Trophoblast cell (in vitro differentiated cells and primary cell): ENCODE measurements at regions not wholly inside any gene's neighbourhood (a gene's known extent, or its start where the extent isn't known, plus 50 kb on each side); places are given as distances from the start of the nearest gene placed in this dataset.

ENCODE experiments used
- DNase-seq, 2 donors: peaks; one replicate each; pipeline ENCODE4 v3.0.0-alpha.2; 2016
- H2AFZ ChIP-seq: 2 replicates; pipeline ENCODE4 v1.6.1; 2013; ENCODE audit warnings: low read length, moderate library complexity, mild to moderate bottlenecking; ENCODE audit not compliant: insufficient read depth, poor library complexity
- H2AK5ac ChIP-seq: 2 replicates; pipeline ENCODE4 v1.6.1; 2013; ENCODE audit warnings: mild to moderate bottlenecking, low read length
- H2BK120ac ChIP-seq: 2 replicates; pipeline ENCODE4 v1.6.1; 2013; ENCODE audit warnings: low read length, mild to moderate bottlenecking, moderate library complexity; ENCODE audit not compliant: insufficient read depth, poor library complexity
- H2BK12ac ChIP-seq: 2 replicates; pipeline ENCODE4 v1.6.1; 2013; ENCODE audit warnings: mild to moderate bottlenecking, low read length, moderate library complexity
- H2BK5ac ChIP-seq: 2 replicates; pipeline ENCODE4 v1.6.1; 2013; ENCODE audit warnings: low read length, low read depth, moderate library complexity, mild to moderate bottlenecking; ENCODE audit not compliant: poor library complexity
- H3K14ac ChIP-seq: 2 replicates; pipeline ENCODE4 v1.6.1; 2013; ENCODE audit warnings: mild to moderate bottlenecking, low read length
- H3K18ac ChIP-seq: 2 replicates; pipeline ENCODE4 v1.6.1; 2013; ENCODE audit warnings: mild to moderate bottlenecking, low read length
- H3K23ac ChIP-seq: 2 replicates; pipeline ENCODE4 v1.6.1; 2013; ENCODE audit warnings: low read length
- H3K27ac ChIP-seq: 2 replicates; pipeline ENCODE4 v1.5.1; 2013; ENCODE audit warnings: low read depth, mild to moderate bottlenecking, inconsistent platforms, low read length, moderate library complexity
- H3K27me3 ChIP-seq: 2 replicates; pipeline ENCODE4 v1.6.1; 2013; ENCODE audit warnings: inconsistent platforms, mild to moderate bottlenecking, low read length, moderate library complexity; ENCODE audit not compliant: insufficient read depth
- H3K36me3 ChIP-seq, 2 experiments: 1 replicate in 1 of 2; 2 replicates in 1 of 2; pipeline ENCODE4 v1.6.1; 2013; ENCODE audit warnings: low read length in 2 of 2, mild to moderate bottlenecking in 2 of 2, moderate library complexity in 1 of 2; ENCODE audit not compliant: insufficient read depth in 2 of 2, control insufficient read depth in 1 of 2
- H3K4ac ChIP-seq: 2 replicates; pipeline ENCODE4 v1.6.1; 2013; ENCODE audit warnings: low read depth, mild to moderate bottlenecking, low read length, moderate library complexity
- H3K4me1 ChIP-seq, 2 experiments: 1 replicate in 1 of 2; 2 replicates in 1 of 2; pipeline ENCODE4 v1.6.1; 2013; ENCODE audit warnings: low read length in 2 of 2, mild to moderate bottlenecking in 2 of 2, moderate library complexity in 1 of 2; ENCODE audit not compliant: insufficient read depth in 2 of 2, control insufficient read depth in 1 of 2
- H3K4me2 ChIP-seq: 2 replicates; pipeline ENCODE4 v1.6.1; 2013; ENCODE audit warnings: inconsistent platforms, mild to moderate bottlenecking, low read length, moderate library complexity
- H3K4me3 ChIP-seq: 2 replicates; pipeline ENCODE4 v1.5.1; 2013; ENCODE audit warnings: mild to moderate bottlenecking, low read depth, low read length, inconsistent platforms
- H3K79me1 ChIP-seq: one replicate; pipeline ENCODE4 v1.6.1; 2013; ENCODE audit warnings: low read length
- H3K79me2 ChIP-seq: 2 replicates; pipeline ENCODE4 v1.6.1; 2013; ENCODE audit warnings: low read length, mild to moderate bottlenecking; ENCODE audit not compliant: control insufficient read depth, insufficient read depth, poor library complexity
- H3K9ac ChIP-seq: 2 replicates; pipeline ENCODE4 v1.6.1; 2013; ENCODE audit warnings: mild to moderate bottlenecking, low read length
- H3K9me3 ChIP-seq: 2 replicates; pipeline ENCODE4 v1.6.1; 2013; ENCODE audit warnings: low read depth, mild to moderate bottlenecking, control low read depth, inconsistent platforms, low read length; ENCODE audit not compliant: insufficient read depth
- H4K12ac ChIP-seq: 2 replicates; pipeline ENCODE4 v1.6.1; 2013; ENCODE audit warnings: low read depth, mild to moderate bottlenecking, low read length, moderate library complexity
- H4K8ac ChIP-seq: 2 replicates; pipeline ENCODE4 v1.6.1; 2013; ENCODE audit warnings: low read depth, mild to moderate bottlenecking, low read length, moderate library complexity
- H4K91ac ChIP-seq: one replicate; pipeline ENCODE4 v1.6.1; 2013; ENCODE audit warnings: low read depth, mild to moderate bottlenecking, low read length, moderate library complexity
- WGBS: extraction: QIAGEN DNeasy Blood & Tissue Kit; methylation state at CpG from one replicate; pipeline ENCODE4 v1.1.7; 2013; ENCODE audit warnings: missing lambda C conversion rate; ENCODE audit not compliant: insufficient read length, insufficient coverage; ENCODE audit errors: extremely low coverage; 5-methylcytosine and 5-hydroxymethylcytosine counted together

DNA sequence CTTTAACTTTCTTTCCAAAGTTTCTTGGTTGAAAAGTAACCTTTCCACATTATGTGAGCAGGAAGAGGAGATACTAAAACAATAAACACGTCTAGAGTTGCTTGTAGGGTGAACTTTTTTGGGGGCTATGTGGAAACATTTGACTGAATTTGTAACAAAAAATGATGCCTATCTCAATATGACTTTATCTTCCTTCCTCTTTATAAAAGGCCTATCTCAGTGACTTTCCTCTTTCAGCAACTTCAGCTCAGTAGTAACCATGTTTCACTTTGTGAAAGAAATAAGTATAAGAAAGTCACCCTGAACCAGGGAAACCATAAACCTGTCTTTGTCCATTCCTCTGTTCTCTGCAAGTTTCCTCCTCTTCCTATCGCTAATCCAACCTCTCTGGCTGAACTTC, 124.7 kb upstream of the TMEM164 start:
- no CpG with 5 or more reads among the region's 2 CpGs for WGBS
- Histone ChIP-seq H3K4me1 (no peaks in the 10 kb centered on the region), H3K14ac (no peak overlapping the region), H2BK120ac (no peak overlapping the region), H4K91ac (no peak overlapping the region), H3K4me2 (no peak overlapping the region), H4K8ac (no peak overlapping the region), H2BK5ac (no peak overlapping the region), H3K9me3 (no peaks in the 10 kb centered on the region), H3K79me2 (no peaks in the 10 kb centered on the region), H3K9ac (no peak overlapping the region), H2BK12ac (no peak overlapping the region), H3K4me3 (no peak overlapping the region), H3K36me3 (no peaks in the 10 kb centered on the region), H4K12ac (no peak overlapping the region), H2AK5ac (no peak overlapping the region), H3K27ac (no peak overlapping the region), H3K27me3 (no peaks in the 10 kb centered on the region), H3K18ac (no peak overlapping the region), H3K23ac (no peak overlapping the region), H3K79me1 (no peaks in the 10 kb centered on the region), H3K4ac (no peak overlapping the region), H2AFZ (no peak overlapping the region)
- no peak for DNase-seq

DNA sequence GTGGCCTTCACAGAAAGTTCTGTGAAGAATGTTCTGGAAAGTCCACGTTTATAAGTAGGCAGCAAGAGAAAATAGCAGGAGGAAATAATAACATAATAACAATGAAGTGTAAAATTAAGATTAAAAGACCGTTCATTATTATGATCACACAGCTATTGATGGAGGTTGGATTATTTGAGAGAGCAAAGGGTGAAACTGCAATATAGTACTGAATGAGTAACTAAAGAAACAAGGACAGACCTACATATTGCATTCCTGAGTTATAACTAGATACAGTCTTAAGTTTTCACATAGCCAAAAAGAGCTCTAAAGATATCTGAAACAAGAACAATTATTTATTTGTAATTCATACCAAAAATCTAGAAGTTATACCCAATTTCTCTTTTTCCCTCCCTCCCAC, 122.9 kb upstream of the TMEM164 start:
- Histone ChIP-seq H2AFZ (no peak overlapping the region), H2BK12ac (no peak overlapping the region), H3K4me2 (no peak overlapping the region), H3K4ac (no peak overlapping the region), H3K4me1 (no peaks in the 10 kb centered on the region), H3K4me3 (no peak overlapping the region), H3K36me3 (no peaks in the 10 kb centered on the region), H3K79me2 (no peaks in the 10 kb centered on the region), H4K8ac (no peak overlapping the region), H2BK5ac (no peak overlapping the region), H4K12ac (no peak overlapping the region), H4K91ac (no peak overlapping the region), H3K27ac (no peak overlapping the region), H3K14ac (no peak overlapping the region), H3K9me3 (no peaks in the 10 kb centered on the region), H3K18ac (no peak overlapping the region), H2AK5ac (no peak overlapping the region), H2BK120ac (no peak overlapping the region), H3K9ac (no peak overlapping the region), H3K23ac (no peak overlapping the region), H3K79me1 (no peaks in the 10 kb centered on the region), H3K27me3 (no peaks in the 10 kb centered on the region)
- DNase-seq: no peak
- no CpG with 5 or more reads among the region's 2 CpGs for WGBS

DNA sequence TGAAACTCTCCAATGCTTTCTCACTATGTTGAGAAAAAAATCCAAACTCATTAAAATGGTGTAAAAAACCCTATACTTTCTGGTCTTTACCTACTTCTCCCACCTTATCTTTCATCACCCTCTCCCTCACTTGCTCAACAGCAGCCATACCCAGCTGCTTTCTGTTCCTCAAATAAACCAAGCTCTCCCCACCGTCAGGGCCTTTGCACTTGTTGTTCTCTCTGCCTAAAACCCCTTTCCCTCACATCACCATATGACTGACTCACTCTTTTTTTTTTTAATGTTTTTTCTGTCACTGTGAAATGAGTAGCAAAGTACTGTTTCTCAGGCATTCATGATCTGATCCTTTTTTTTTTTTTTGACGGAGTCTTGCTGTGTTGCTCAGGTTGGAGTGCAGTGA, 122.3 kb upstream of the TMEM164 start:
- Histone ChIP-seq H2BK5ac (no peak overlapping the region), H3K4ac (no peak overlapping the region), H4K91ac (no peak overlapping the region), H4K12ac (no peak overlapping the region), H3K27ac (no peak overlapping the region), H3K23ac (no peak overlapping the region), H3K79me1 (no peaks in the 10 kb centered on the region), H3K4me2 (no peak overlapping the region), H2BK120ac (no peak overlapping the region), H3K27me3 (no peaks in the 10 kb centered on the region), H3K14ac (no peak overlapping the region), H3K4me3 (no peak overlapping the region), H2AFZ (no peak overlapping the region), H2BK12ac (no peak overlapping the region), H3K4me1 (no peaks in the 10 kb centered on the region), H4K8ac (no peak overlapping the region), H3K9ac (no peak overlapping the region), H3K18ac (no peak overlapping the region), H2AK5ac (no peak overlapping the region), H3K9me3 (no peaks in the 10 kb centered on the region), H3K79me2 (no peaks in the 10 kb centered on the region), H3K36me3 (no peaks in the 10 kb centered on the region)
- DNase-seq: no peak
- no CpG with 5 or more reads among the region's 2 CpGs for WGBS

DNA sequence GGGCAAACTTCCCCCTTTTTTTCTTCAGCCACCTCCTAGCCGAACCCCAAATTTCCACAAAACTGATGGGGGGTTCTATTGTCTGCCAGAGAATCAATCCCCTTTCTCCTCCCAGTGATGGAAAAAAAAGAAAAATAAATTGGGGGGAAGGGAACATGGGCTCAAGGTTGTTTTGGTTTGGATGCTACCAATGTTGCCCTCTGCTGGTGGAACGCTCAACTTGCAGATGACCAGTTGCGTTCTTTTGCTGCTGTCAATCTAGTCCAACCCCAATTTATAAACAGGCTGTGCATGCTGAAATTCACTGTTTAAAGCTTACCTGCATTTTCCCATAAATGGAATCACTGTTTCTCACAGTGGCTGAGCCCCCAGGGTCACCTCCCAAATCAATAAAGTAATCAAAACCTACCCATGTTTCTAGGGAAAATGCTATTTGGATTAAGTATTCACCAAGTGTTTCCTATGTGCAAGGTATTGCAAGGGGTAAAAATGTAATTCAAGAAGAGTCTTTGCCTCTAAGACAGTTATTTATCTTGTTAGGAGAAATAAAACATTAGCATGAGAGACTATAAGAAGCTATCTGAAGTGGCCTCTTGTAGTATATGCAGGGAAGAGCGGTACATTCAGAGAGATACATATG, 116.7 kb upstream of the TMEM164 start:
- H2BK120ac ChIP-seq: no peak overlapping the region
- no peak overlapping the region for H4K91ac ChIP-seq
- no peaks in the 10 kb centered on the region for H3K79me1 ChIP-seq
- H3K18ac ChIP-seq: no peak overlapping the region
- H3K4me3 ChIP-seq: no peak overlapping the region
- no peak overlapping the region for H3K4ac ChIP-seq
- no peak overlapping the region for H2BK5ac ChIP-seq
- H2BK12ac ChIP-seq: no peak overlapping the region
- no peak overlapping the region for H2AK5ac ChIP-seq
- H3K23ac ChIP-seq: no peak overlapping the region
- H3K4me1 ChIP-seq: no peaks in the 10 kb centered on the region
- H4K12ac ChIP-seq: no peak overlapping the region
- H3K36me3 ChIP-seq: no peaks in the 10 kb centered on the region
- no peaks in the 10 kb centered on the region for H3K9me3 ChIP-seq
- H3K14ac ChIP-seq: no peak overlapping the region
- DNase-seq: peak; percentile 6 to 53
- H3K27ac ChIP-seq: no peak overlapping the region
- H3K79me2 ChIP-seq: no peaks in the 10 kb centered on the region
- H3K27me3 ChIP-seq: no peaks in the 10 kb centered on the region
- H3K9ac ChIP-seq: no peak overlapping the region
- H2AFZ ChIP-seq: no peak overlapping the region
- no peak overlapping the region for H4K8ac ChIP-seq
- WGBS: no CpG with 5 or more reads among the region's 4 CpGs
- no peak overlapping the region for H3K4me2 ChIP-seq
